NCI-H82 treated with DMSO at 0.1 percent for 48 hours (cell line): ENCODE measurements at regions not wholly inside any gene's neighbourhood (a gene's known extent, or its start where the extent isn't known, plus 50 kb on each side); places are given as distances from the start of the nearest gene placed in this dataset.

Experiments
- DNase-seq: peaks from one replicate; lab custom pipeline; 2025; ENCODE audit not compliant: unreplicated experiment; lab: John Stamatoyannopoulos, UW

GRCh38 chr12:41777064-41777790 is 367.4 kb downstream of the GXYLT1 start:
- no peak for DNase-seq

GRCh38 chr12:41772478-41772877 is 372.2 kb downstream of the GXYLT1 start:
- no peak for DNase-seq

- DNase-seq, result no peak
Measured at GRCh38 chr12:41769810-41770209, 374.9 kb downstream of the GXYLT1 start.

GRCh38 chr12:41768456-41768855 is 376.2 kb downstream of the GXYLT1 start:
- DNase-seq, result no peak

- no peak for DNase-seq
Measured at GRCh38 chr12:41762691-41763090, 382.0 kb downstream of the GXYLT1 start.

- DNase-seq, result no peak
Measured at GRCh38 chr12:41745593-41745992, 399.1 kb downstream of the GXYLT1 start.

GRCh38 chr12:41743835-41744234 is 400.8 kb downstream of the GXYLT1 start:
- DNase-seq, result no peak

GRCh38 chr12:41739066-41739465 is 405.6 kb downstream of the GXYLT1 start:
- no peak for DNase-seq

- no peak for DNase-seq
Measured at GRCh38 chr12:41737423-41737822, 407.3 kb downstream of the GXYLT1 start.

GRCh38 chr12:41736436-41736835 is 408.2 kb downstream of the GXYLT1 start:
- DNase-seq, result no peak

- DNase-seq, result no peak
Measured at GRCh38 chr12:41731691-41732090, 413.0 kb downstream of the GXYLT1 start.

GRCh38 chr12:41731061-41731460 is 413.6 kb downstream of the GXYLT1 start:
- no peak for DNase-seq

- DNase-seq, result no peak
Measured at GRCh38 chr12:41724216-41724615, 420.5 kb downstream of the GXYLT1 start.

GRCh38 chr12:41719214-41719613 is 425.5 kb downstream of the GXYLT1 start:
- DNase-seq, result no peak

GRCh38 chr12:41715256-41715655 is 429.4 kb downstream of the GXYLT1 start:
- no peak for DNase-seq

GRCh38 chr12:41709463-41710285 is 435.0 kb downstream of the GXYLT1 start:
- DNase-seq, result no peak

GRCh38 chr12:41709012-41709411 is 435.7 kb downstream of the GXYLT1 start:
- DNase-seq, result no peak

GRCh38 chr12:41706376-41706775 is 438.3 kb downstream of the GXYLT1 start:
- DNase-seq, result no peak

- DNase-seq, result no peak
Measured at GRCh38 chr12:41701943-41702601, 442.6 kb downstream of the GXYLT1 start.

- no peak for DNase-seq
Measured at GRCh38 chr12:41700940-41701339, 443.7 kb downstream of the GXYLT1 start.

- DNase-seq, result no peak
Measured at GRCh38 chr12:41699658-41700057, 445.0 kb downstream of the GXYLT1 start.

GRCh38 chr12:41697161-41697560 is 447.5 kb downstream of the GXYLT1 start:
- no peak for DNase-seq
